H1 (cell line): ENCODE measurements at regions not wholly inside any gene's neighbourhood (a gene's known extent, or its start where the extent isn't known, plus 50 kb on each side); places are given as distances from the start of the nearest gene placed in this dataset.
"Not testable (repeated sequence)": the region's sequence is repeated elsewhere in the genome, so short reads cannot be mapped to it uniquely, and the experiment has no call there.

Experiments
- CTCF ChIA-PET: fragments of 300-600 bp; sonication (Branson Sonifier 250); formaldehyde crosslinking; loops from one replicate; lab custom pipeline; 2021; ENCODE audit not compliant: partially characterized antibody; lab: Charles Lee
- POLR2A ChIA-PET: fragments of 300-600 bp; sonication (Branson Sonifier 250); formaldehyde crosslinking; loops from one replicate; lab custom pipeline; 2021; ENCODE audit warnings: inconsistent platforms; ENCODE audit not compliant: partially characterized antibody; lab: Charles Lee
- DNase-seq, 2 experiments: peaks; one replicate each; pipeline versions ENCODE4 v3.0.0 to v3.0.0-alpha.2; 2010 to 2022; ENCODE audit warnings: low spot score in 2 of 2, low read depth in 1 of 2, mixed read lengths in 1 of 2
- FAIRE-seq: peaks from 2 replicates; lab custom pipeline; 2011; peaks lifted over from hg19 to GRCh38; lab: Jason Lieb, UNC
- H2AFZ ChIP-seq: 2 replicates; pipeline ENCODE4 v1.8.1; 2012; ENCODE audit warnings: low read length, inconsistent platforms
- H2AK5ac ChIP-seq: 2 replicates; pipeline ENCODE4 v1.6.1; 2013; ENCODE audit warnings: low read depth, low read length
- H2BK120ac ChIP-seq: replicated peaks from 2 replicates; pipeline ENCODE3; 2013; ENCODE audit warnings: low read depth, low read length, inconsistent platforms
- H2BK12ac ChIP-seq: 2 replicates; pipeline ENCODE4 v1.6.1; 2013; ENCODE audit warnings: low read depth, low read length
- H2BK15ac ChIP-seq: 2 replicates; pipeline ENCODE4 v1.6.1; 2013; ENCODE audit warnings: low read length
- H2BK20ac ChIP-seq: 2 replicates; pipeline ENCODE4 v1.6.1; 2013; ENCODE audit warnings: low read length
- H2BK5ac ChIP-seq: 2 replicates; pipeline ENCODE4 v1.6.1; 2013; ENCODE audit warnings: low read depth, low read length
- H3K14ac ChIP-seq: 2 replicates; pipeline ENCODE4 v1.6.1; 2013; ENCODE audit warnings: inconsistent platforms; ENCODE audit not compliant: insufficient read length
- H3K18ac ChIP-seq: 2 replicates; pipeline ENCODE4 v1.6.1; 2013; ENCODE audit warnings: low read length; ENCODE audit errors: extremely low read depth
- H3K23ac ChIP-seq: 2 replicates; pipeline ENCODE4 v1.6.1; 2013; ENCODE audit warnings: inconsistent platforms; ENCODE audit not compliant: insufficient read length
- H3K23me2 ChIP-seq: 2 replicates; pipeline ENCODE4 v1.6.1; 2013; ENCODE audit warnings: low read depth, low read length
- H3K27ac ChIP-seq: 2 replicates; pipeline ENCODE4 v1.6.1; 2011; ENCODE audit warnings: low read depth, low read length, inconsistent platforms
- H3K27me3 ChIP-seq, 4 experiments: replicated peaks in 1 of 4; 1 replicate in 1 of 4; 2 replicates in 3 of 4; pipeline versions ENCODE4 v1.6.1 to v1.8.1; 2011 to 2013; ENCODE audit warnings: low read length in 3 of 4, mild to moderate bottlenecking in 3 of 4, inconsistent platforms in 2 of 4, mixed read lengths in 2 of 4, moderate library complexity in 1 of 4; ENCODE audit not compliant: control insufficient read depth in 3 of 4, insufficient read depth in 3 of 4; ENCODE audit errors: extremely low read depth in 1 of 4
- H3K36me3 ChIP-seq, 4 experiments: 2 replicates each; pipeline versions ENCODE4 v1.6.1 to v1.8.1; 2011 to 2013; ENCODE audit warnings: mild to moderate bottlenecking in 4 of 4, low read length in 3 of 4, moderate library complexity in 2 of 4, control low read depth in 1 of 4, inconsistent platforms in 1 of 4; ENCODE audit not compliant: insufficient read depth in 4 of 4, control insufficient read depth in 2 of 4
- H3K4ac ChIP-seq: replicated peaks from 2 replicates; pipeline ENCODE3; 2013; ENCODE audit warnings: low read length, low read depth, mixed read lengths, inconsistent platforms; ENCODE audit not compliant: insufficient read length
- H3K4me1 ChIP-seq, 4 experiments: replicated peaks in 1 of 4; 1 replicate in 1 of 4; 2 replicates in 3 of 4; pipeline versions ENCODE4 v1.6.1 to v1.8.1; 2011 to 2013; ENCODE audit warnings: low read length in 3 of 4, inconsistent platforms in 2 of 4, mixed read lengths in 1 of 4; ENCODE audit not compliant: insufficient read depth in 4 of 4, control insufficient read depth in 3 of 4
- H3K4me2 ChIP-seq, 2 experiments: 2 replicates each; pipeline versions ENCODE4 v1.6.1 to v1.8.1; 2011 to 2013; ENCODE audit warnings: low read depth in 2 of 2, low read length in 2 of 2, control low read depth in 1 of 2, inconsistent platforms in 1 of 2, mild to moderate bottlenecking in 1 of 2; ENCODE audit not compliant: insufficient read depth in 1 of 2
- H3K4me3 ChIP-seq, 4 experiments: fragments of 200-600, 300-600 bp in 1 of 4; sonication (generic), shearing (Covaris generic), sonication (Bioruptor Twin) in 1 of 4; 2 replicates each; pipeline versions ENCODE4 v1.5.1 to v1.8.1; 2011 to 2016; ENCODE audit warnings: low read length in 4 of 4, low read depth in 3 of 4, control low read depth in 2 of 4, inconsistent platforms in 2 of 4, mild to moderate bottlenecking in 2 of 4, mixed read lengths in 1 of 4, moderate library complexity in 1 of 4; ENCODE audit not compliant: insufficient read depth in 2 of 4; ENCODE audit errors: extremely low read depth in 1 of 4
- H3K56ac ChIP-seq: replicated peaks from 2 replicates; pipeline ENCODE3; 2013; ENCODE audit warnings: low read depth, mild to moderate bottlenecking, mixed read lengths, low read length, inconsistent platforms; ENCODE audit not compliant: insufficient read length
- H3K79me1 ChIP-seq: 2 replicates; pipeline ENCODE4 v1.6.1; 2013; ENCODE audit warnings: low read depth, low read length, control low read depth
- H3K79me2 ChIP-seq, 2 experiments: 2 replicates each; pipeline versions ENCODE4 v1.6.1 to v1.8.1; 2012 to 2013; ENCODE audit warnings: low read length in 2 of 2, mild to moderate bottlenecking in 2 of 2, inconsistent platforms in 1 of 2; ENCODE audit not compliant: insufficient read depth in 2 of 2, control insufficient read depth in 1 of 2
- H3K9ac ChIP-seq, 4 experiments: replicated peaks in 1 of 4; 1 replicate in 1 of 4; 2 replicates in 3 of 4; pipeline versions ENCODE4 v1.6.1 to v1.8.1; 2011 to 2013; ENCODE audit warnings: low read depth in 3 of 4, low read length in 3 of 4, control low read depth in 2 of 4, mild to moderate bottlenecking in 2 of 4, moderate library complexity in 2 of 4, inconsistent platforms in 1 of 4; ENCODE audit errors: extremely low read depth in 1 of 4
- H3K9me3 ChIP-seq, 2 experiments: 2 replicates each; pipeline versions ENCODE4 v1.6.1 to v1.8.1; 2012 to 2013; ENCODE audit warnings: mild to moderate bottlenecking in 2 of 2, moderate library complexity in 2 of 2, control low read depth in 1 of 2, inconsistent platforms in 1 of 2, low read depth in 1 of 2, low read length in 1 of 2, mixed read lengths in 1 of 2; ENCODE audit not compliant: insufficient read depth in 2 of 2
- H4K20me1 ChIP-seq, 2 experiments: replicated peaks in 1 of 2; 2 replicates each; pipeline versions ENCODE3 to v1.8.1; 2011 to 2013; ENCODE audit warnings: inconsistent platforms in 2 of 2, low read length in 2 of 2, mild to moderate bottlenecking in 1 of 2; ENCODE audit not compliant: insufficient read depth in 2 of 2, control insufficient read depth in 1 of 2
- H4K5ac ChIP-seq: 2 replicates; pipeline ENCODE4 v1.6.1; 2013; ENCODE audit warnings: low read length, low read depth, mixed read lengths, inconsistent platforms; ENCODE audit not compliant: insufficient read length
- H4K8ac ChIP-seq: 2 replicates; pipeline ENCODE4 v1.8.0; 2013; ENCODE audit warnings: mild to moderate bottlenecking, moderate library complexity, low read length, inconsistent platforms; ENCODE audit not compliant: insufficient read depth; ENCODE audit errors: extremely low read depth
- H4K91ac ChIP-seq: replicated peaks from 2 replicates; pipeline ENCODE3; 2013; ENCODE audit warnings: low read length, mixed read lengths, inconsistent platforms; ENCODE audit not compliant: insufficient read length
- WGBS, 2 experiments: shearing (Covaris generic) in 1 of 2; methylation state at CpG; one replicate each; pipeline versions ENCODE4 v1.1.6 to v1.1.7; 2013 to 2015; ENCODE audit warnings: low lambda C conversion rate in 2 of 2, mixed read lengths in 2 of 2, inconsistent platforms in 1 of 2, low coverage in 1 of 2, missing lambda C conversion rate in 1 of 2; ENCODE audit not compliant: insufficient replicate concordance in 2 of 2, insufficient coverage in 1 of 2, insufficient read length in 1 of 2; ENCODE audit errors: extremely low coverage in 1 of 2, missing lambda C conversion rate in 1 of 2; 5-methylcytosine and 5-hydroxymethylcytosine counted together

GRCh38 chr7:56803965-56804754, 328.1 kb downstream of the ZNF479 start:
- H3K4me2 ChIP-seq, H3K27me3 ChIP-seq, H3K18ac ChIP-seq, H2BK120ac ChIP-seq, H3K4ac ChIP-seq, H3K36me3 ChIP-seq, POLR2A ChIA-PET, H2BK12ac ChIP-seq, H3K23me2 ChIP-seq, H2BK5ac ChIP-seq, H2AK5ac ChIP-seq, H3K14ac ChIP-seq, H3K27ac ChIP-seq, H2BK15ac ChIP-seq, H4K91ac ChIP-seq, H3K23ac ChIP-seq, H4K5ac ChIP-seq, DNase-seq, CTCF ChIA-PET, H3K79me1 ChIP-seq, H2AFZ ChIP-seq, FAIRE-seq, H3K56ac ChIP-seq, H2BK20ac ChIP-seq, H3K4me3 ChIP-seq, H3K79me2 ChIP-seq, H4K20me1 ChIP-seq, H3K9ac ChIP-seq, H4K8ac ChIP-seq, H3K4me1 ChIP-seq: not testable (repeated sequence)
- peaks cover 2 to 64% of the 10 kb centered on the region in 2 experiments; a peak in 2 of 4 replicates for H3K9me3 ChIP-seq
- WGBS, 2 experiments = 83% methylated on average over 21 of the region's 30 CpGs; no CpG with 5 or more reads in 1 of the 2 experiments

GRCh38 chr7:56803336-56803735, 328.9 kb downstream of the ZNF479 start:
- H3K9ac ChIP-seq, H2BK5ac ChIP-seq, H2BK20ac ChIP-seq, H3K4me1 ChIP-seq, DNase-seq, H2AK5ac ChIP-seq, H3K18ac ChIP-seq, H3K79me2 ChIP-seq, H3K23ac ChIP-seq, H3K36me3 ChIP-seq, H3K23me2 ChIP-seq, H2BK120ac ChIP-seq, CTCF ChIA-PET, H4K5ac ChIP-seq, H4K8ac ChIP-seq, H3K4me3 ChIP-seq, H3K4me2 ChIP-seq, H2BK15ac ChIP-seq, H3K56ac ChIP-seq, POLR2A ChIA-PET, H3K4ac ChIP-seq, H4K20me1 ChIP-seq, H2AFZ ChIP-seq, H3K79me1 ChIP-seq, FAIRE-seq, H3K27me3 ChIP-seq, H3K14ac ChIP-seq, H3K27ac ChIP-seq, H2BK12ac ChIP-seq, H4K91ac ChIP-seq: not testable (repeated sequence)
- WGBS, 2 experiments = 79% methylated on average over 6 of the region's 8 CpGs; no CpG with 5 or more reads in 1 of the 2 experiments
- H3K9me3 ChIP-seq = peaks cover 2 to 67% of the 10 kb centered on the region in 2 experiments; a peak in 2 of 4 replicates
